HEK293T (cell line): ENCODE measurements at regions not wholly inside any gene's neighbourhood (a gene's known extent, or its start where the extent isn't known, plus 50 kb on each side); places are given as distances from the start of the nearest gene placed in this dataset.

Experiments used
- ARNT ChIP-seq: fragments of 450-650 bp; IDR thresholded peaks from 2 replicates; pipeline ENCODE4 v1.6.1; 2017; ENCODE audit warnings: mild to moderate bottlenecking
- BHLHE40 ChIP-seq: fragments of 450-650 bp; IDR thresholded peaks from 2 replicates; pipeline ENCODE4 v1.6.1; 2016; ENCODE audit warnings: mild to moderate bottlenecking, moderate library complexity, borderline replicate concordance
- ELF4 ChIP-seq: fragments of 450-650 bp; IDR thresholded peaks from 2 replicates; pipeline ENCODE4 v1.6.1; 2017; ENCODE audit warnings: antibody characterized with exemption
- TARDBP ChIP-seq: fragments of 450-650 bp; IDR thresholded peaks from 2 replicates; pipeline ENCODE4 v1.6.1; 2016

- TF ChIP-seq TARDBP (no peak), ARNT (no peak), BHLHE40 (no peak), ELF4 (no peak)
Observed at GRCh38 chr14:71221119-71221518, 313.9 kb downstream of the PCNX1 start.
